ENCODE measurements at regions not wholly inside any gene's neighbourhood (a gene's known extent, or its start where the extent isn't known, plus 50 kb on each side); places are given as distances from the start of the nearest gene placed in this dataset.

DNA sequence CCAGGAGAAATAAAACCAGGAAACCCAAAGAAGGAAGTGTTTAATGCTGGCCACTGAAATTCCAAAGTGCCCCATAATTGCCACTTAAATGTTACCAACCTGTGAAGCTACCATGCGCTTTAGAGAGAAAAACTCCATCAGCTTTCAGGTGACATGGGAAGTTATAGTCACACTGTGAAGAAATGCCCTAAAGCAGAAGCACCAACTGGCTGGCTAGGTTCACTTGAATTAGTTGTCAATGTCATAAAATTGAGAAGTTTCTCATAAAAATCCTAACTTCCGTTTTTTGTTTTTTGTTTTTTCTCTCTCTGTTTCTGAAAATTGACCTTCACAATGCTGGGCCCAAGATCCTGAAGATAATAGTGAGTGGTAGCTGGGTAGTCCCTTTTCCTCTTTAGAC, 167.9 kb upstream of the CTNNB1 start:
- no peak overlapping the region for H3K4me3 ChIP-seq (ENCODE audit: low read depth, low read length)
- H3K27me3 ChIP-seq, result no peaks in the 10 kb centered on the region
- H3K9me3 ChIP-seq, result no peaks in the 10 kb centered on the region
- peaks cover 4% of the 10 kb centered on the region; the same call in 1 of the 2 replicates for H3K4me1 ChIP-seq
- no peak for DNase-seq
- no peak for TF ChIP-seq CTCF (IDR thresholded peaks at IDR 0.05; ENCODE audit: low read depth, low read length)
- no peaks in the 10 kb centered on the region for H3K36me3 ChIP-seq

DNA sequence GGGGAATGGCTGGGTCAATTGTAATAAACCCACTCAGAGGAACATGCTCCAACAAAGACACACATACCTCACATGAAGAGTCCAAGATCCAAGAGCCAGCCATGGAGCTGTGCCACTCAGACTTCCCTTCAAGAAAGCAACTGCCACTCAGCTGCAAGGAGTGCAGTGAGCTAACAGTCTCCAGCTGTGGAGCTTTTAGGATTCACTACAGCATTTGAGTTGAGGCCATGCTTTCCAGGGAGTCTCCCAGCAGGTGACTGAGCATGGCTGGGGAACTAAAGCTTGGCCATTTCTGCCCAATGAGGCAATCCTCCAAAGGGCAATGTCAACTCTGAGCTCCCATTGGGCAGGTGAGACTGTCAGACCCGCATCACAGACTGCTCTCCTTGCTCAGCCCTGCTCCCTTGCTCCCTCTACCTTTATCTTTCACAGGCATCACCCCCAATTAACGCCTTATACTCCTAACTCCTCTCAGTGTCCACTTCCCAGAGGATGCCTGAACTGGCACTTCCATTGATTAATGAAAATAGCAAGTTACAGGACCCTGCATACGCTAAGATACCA, 165.3 kb upstream of the CTNNB1 start:
- no peaks in the 10 kb centered on the region for H3K36me3 ChIP-seq
- H3K4me3 ChIP-seq (ENCODE audit: low read depth, low read length), result no peak overlapping the region
- H3K27me3 ChIP-seq, result no peaks in the 10 kb centered on the region
- no peak for DNase-seq
- H3K9me3 ChIP-seq, result no peaks in the 10 kb centered on the region
- no peak for TF ChIP-seq CTCF (IDR thresholded peaks at IDR 0.05; ENCODE audit: low read depth, low read length)
- H3K4me1 ChIP-seq, result no peaks in the 10 kb centered on the region

DNA sequence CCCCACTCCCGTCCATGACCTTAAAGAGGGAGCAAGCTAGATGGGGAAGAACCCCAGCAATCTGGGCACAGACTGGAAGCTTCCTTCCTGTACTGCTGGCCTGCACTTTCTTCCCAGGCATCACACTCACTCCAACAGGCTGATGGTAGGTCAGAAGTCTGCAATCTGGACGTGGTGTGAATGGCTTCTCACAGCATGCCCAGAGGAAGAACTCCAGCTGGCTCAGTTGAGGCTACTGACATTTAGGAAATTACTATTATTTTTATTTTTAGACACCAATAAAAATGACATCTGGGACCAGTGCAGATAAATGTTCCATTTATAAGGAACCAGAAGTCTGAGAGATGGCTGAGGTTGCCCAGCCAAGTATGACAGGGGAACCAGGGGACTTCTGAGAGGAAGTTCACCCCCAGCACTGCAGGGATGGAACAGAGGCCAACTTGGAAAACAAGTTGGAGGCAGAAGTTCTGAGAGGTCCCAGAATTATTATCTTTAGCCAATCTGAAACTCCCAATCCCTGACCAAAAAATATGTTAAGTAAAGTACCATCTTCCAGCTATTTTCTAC, 163.8 kb upstream of the CTNNB1 start:
- no peak for TF ChIP-seq CTCF (IDR thresholded peaks at IDR 0.05; ENCODE audit: low read depth, low read length)
- no peaks in the 10 kb centered on the region for H3K4me1 ChIP-seq
- no peaks in the 10 kb centered on the region for H3K27me3 ChIP-seq
- H3K4me3 ChIP-seq (ENCODE audit: low read depth, low read length), result no peak overlapping the region
- no peaks in the 10 kb centered on the region for H3K9me3 ChIP-seq
- no peak for DNase-seq
- no peaks in the 10 kb centered on the region for H3K36me3 ChIP-seq

DNA sequence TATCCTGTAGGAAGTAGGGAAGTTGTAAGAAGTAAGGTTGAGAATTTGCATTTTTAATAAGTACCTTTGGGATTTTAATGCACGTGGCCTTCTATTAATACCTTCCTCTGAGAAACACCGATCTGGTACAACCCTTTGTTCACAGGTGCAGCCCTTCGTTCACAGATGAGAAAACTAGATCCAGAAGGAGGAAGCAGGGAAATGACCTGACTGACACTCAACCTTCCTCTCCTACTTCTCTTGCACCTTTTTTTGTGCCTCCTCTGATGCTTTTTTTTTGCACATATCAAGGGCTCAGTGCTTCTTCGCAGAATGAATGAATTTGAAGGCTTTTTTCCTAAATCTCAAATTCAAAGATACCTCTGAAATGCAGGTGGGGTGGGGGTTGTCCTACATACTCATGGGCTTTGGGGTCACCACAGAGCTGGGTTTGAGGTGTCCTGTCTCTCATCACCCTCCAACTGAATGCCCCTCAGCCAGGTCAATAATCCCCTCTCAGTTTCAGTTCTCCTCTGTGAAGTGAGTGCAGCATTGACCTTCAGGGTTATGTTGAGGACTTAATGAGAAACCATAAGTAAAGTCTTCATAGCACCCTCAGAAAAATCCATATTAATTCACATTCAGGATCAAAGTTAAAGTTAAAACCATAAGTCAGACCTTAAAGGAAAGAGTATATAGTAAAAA, 161.5 kb upstream of the CTNNB1 start:
- no peak overlapping the region for H3K4me3 ChIP-seq (ENCODE audit: low read depth, low read length)
- no peaks in the 10 kb centered on the region for H3K27me3 ChIP-seq
- DNase-seq, result no peak
- no peak for TF ChIP-seq CTCF (IDR thresholded peaks at IDR 0.05; ENCODE audit: low read depth, low read length)
- H3K36me3 ChIP-seq, result no peaks in the 10 kb centered on the region
- no peaks in the 10 kb centered on the region for H3K9me3 ChIP-seq
- no peaks in the 10 kb centered on the region for H3K4me1 ChIP-seq

- TF ChIP-seq CTCF (IDR thresholded peaks at IDR 0.05; ENCODE audit: low read depth, low read length), result no peak
- no peaks in the 10 kb centered on the region for H3K36me3 ChIP-seq
- no peak for DNase-seq
- no peak overlapping the region for H3K4me3 ChIP-seq (ENCODE audit: low read depth, low read length)
- H3K4me1 ChIP-seq, result no peaks in the 10 kb centered on the region
- no peaks in the 10 kb centered on the region for H3K27me3 ChIP-seq
- H3K9me3 ChIP-seq, result no peaks in the 10 kb centered on the region
Observed at GRCh38 chr3:41040256-41040655, 159.0 kb upstream of the CTNNB1 start.

GRCh38 chr3:41041462-41041861, 157.8 kb upstream of the CTNNB1 start:
- H3K27me3 ChIP-seq, result no peaks in the 10 kb centered on the region
- DNase-seq, result no peak
- no peak overlapping the region for H3K4me3 ChIP-seq (ENCODE audit: low read depth, low read length)
- no peaks in the 10 kb centered on the region for H3K4me1 ChIP-seq
- H3K36me3 ChIP-seq, result no peaks in the 10 kb centered on the region
- H3K9me3 ChIP-seq, result no peaks in the 10 kb centered on the region
- no peak for TF ChIP-seq CTCF (IDR thresholded peaks at IDR 0.05; ENCODE audit: low read depth, low read length)
